Ishikawa (cell line): ENCODE measurements at regions not wholly inside any gene's neighbourhood (a gene's known extent, or its start where the extent isn't known, plus 50 kb on each side); places are given as distances from the start of the nearest gene placed in this dataset.

Experiments
- CEBPB ChIP-seq: IDR thresholded peaks from 2 replicates; pipeline ENCODE4 v1.6.1; 2012
- CREB1 ChIP-seq: IDR thresholded peaks from 2 replicates; pipeline ENCODE4 v1.6.1; 2012; ENCODE audit warnings: low read depth
- EGR1 ChIP-seq: IDR thresholded peaks from 2 replicates; pipeline ENCODE4 v1.6.1; 2012
- EP300 ChIP-seq: IDR thresholded peaks from 2 replicates; pipeline ENCODE4 v1.6.1; 2012; ENCODE audit warnings: borderline replicate concordance
- FOXM1 ChIP-seq: IDR thresholded peaks from 2 replicates; pipeline ENCODE4 v1.6.1; 2012; ENCODE audit warnings: low read depth, borderline replicate concordance
- MAX ChIP-seq: IDR thresholded peaks from 2 replicates; pipeline ENCODE4 v1.6.1; 2012
- NFIC ChIP-seq: IDR thresholded peaks from 2 replicates; pipeline ENCODE4 v1.6.1; 2012
- RAD21 ChIP-seq: IDR thresholded peaks from 2 replicates; pipeline ENCODE4 v1.6.1; 2012; ENCODE audit warnings: low read depth
- REST ChIP-seq: IDR thresholded peaks from 2 replicates; pipeline ENCODE4 v1.6.1; 2012; ENCODE audit warnings: low read depth, mild to moderate bottlenecking
- TAF1 ChIP-seq: IDR thresholded peaks from 2 replicates; pipeline ENCODE4 v1.6.1; 2012; ENCODE audit warnings: low read depth, mild to moderate bottlenecking
- TCF12 ChIP-seq: IDR thresholded peaks from 2 replicates; pipeline ENCODE4 v1.6.1; 2012; ENCODE audit warnings: low read depth
- TEAD4 ChIP-seq: IDR thresholded peaks from 2 replicates; pipeline ENCODE4 v1.6.1; 2012
- USF1 ChIP-seq: IDR thresholded peaks from 2 replicates; pipeline ENCODE4 v1.6.1; 2012
- YY1 ChIP-seq: IDR thresholded peaks from 2 replicates; pipeline ENCODE4 v1.6.1; 2012; ENCODE audit warnings: low read depth
- ZBTB7A ChIP-seq: IDR thresholded peaks from 2 replicates; pipeline ENCODE4 v1.6.1; 2012; ENCODE audit warnings: low read depth

GRCh38 chr11:36885154-36885553 lies 287.1 kb upstream of the RAG2 start:
- no peak for TF ChIP-seq TCF12
- no peak for TF ChIP-seq CREB1
- TF ChIP-seq YY1: no peak

- TF ChIP-seq NFIC: no peak
- no peak for TF ChIP-seq ZBTB7A
- no peak for TF ChIP-seq YY1
- no peak for TF ChIP-seq CREB1
- no peak for TF ChIP-seq MAX
- no peak for TF ChIP-seq FOXM1
- no peak for TF ChIP-seq EGR1
- TF ChIP-seq TEAD4: no peak
- TF ChIP-seq USF1: no peak
- no peak for TF ChIP-seq REST
- no peak for TF ChIP-seq RAD21
- TF ChIP-seq TAF1: no peak
- no peak for TF ChIP-seq CEBPB
These were observed 280.7 kb upstream of the RAG2 start for GRCh38 chr11:36878737-36879136.

- TF ChIP-seq MAX (no peak), EGR1 (no peak), ZBTB7A (no peak), EP300 (no peak), TEAD4 (no peak), TAF1 (no peak), RAD21 (no peak), USF1 (no peak), CEBPB (no peak), TCF12 (no peak), NFIC (no peak), FOXM1 (no peak), YY1 (no peak), REST (no peak), CREB1 (no peak)
These were observed 279.1 kb upstream of the RAG2 start for GRCh38 chr11:36877149-36877548.

GRCh38 chr11:36876266-36876665 lies 278.2 kb upstream of the RAG2 start:
- TF ChIP-seq TEAD4: no peak

- TF ChIP-seq TAF1 (no peak), EP300 (no peak), RAD21 (no peak), USF1 (no peak)
These were observed 276.3 kb upstream of the RAG2 start for GRCh38 chr11:36874291-36874690.

- TF ChIP-seq USF1 (no peak), TCF12 (no peak), NFIC (no peak), FOXM1 (no peak), YY1 (no peak), CREB1 (no peak), RAD21 (no peak), EGR1 (no peak), REST (no peak), ZBTB7A (no peak), EP300 (no peak), CEBPB (no peak), TAF1 (no peak), TEAD4 (no peak), MAX (no peak)
These were observed 272.3 kb upstream of the RAG2 start for GRCh38 chr11:36870361-36870760.
